Keratinocyte (primary cell): ENCODE measurements at regions not wholly inside any gene's neighbourhood (a gene's known extent, or its start where the extent isn't known, plus 50 kb on each side); places are given as distances from the start of the nearest gene placed in this dataset.

Source experiments
- EZH2 ChIP-seq: IDR thresholded peaks from one replicate; pipeline ENCODE4 v1.6.1; 2012; ENCODE audit warnings: inconsistent platforms, mild to moderate bottlenecking, low read length, moderate library complexity
- TF ChIP-seq, protein P1 (sequence below), 3 experiments: IDR thresholded peaks in 1 of 3; conservative IDR thresholded peaks in 1 of 3; optimal IDR thresholded peaks in 1 of 3; 2 replicates in 2 of 3; 3 replicates in 1 of 3; pipeline versions ENCODE3 to v1.5.1; 2011; ENCODE audit warnings: low read length in 3 of 3, mild to moderate bottlenecking in 3 of 3, moderate library complexity in 2 of 3, control low read depth in 1 of 3, inconsistent platforms in 1 of 3; ENCODE audit not compliant: insufficient read depth in 2 of 3; ENCODE audit errors: extremely low read depth in 1 of 3

DNA sequence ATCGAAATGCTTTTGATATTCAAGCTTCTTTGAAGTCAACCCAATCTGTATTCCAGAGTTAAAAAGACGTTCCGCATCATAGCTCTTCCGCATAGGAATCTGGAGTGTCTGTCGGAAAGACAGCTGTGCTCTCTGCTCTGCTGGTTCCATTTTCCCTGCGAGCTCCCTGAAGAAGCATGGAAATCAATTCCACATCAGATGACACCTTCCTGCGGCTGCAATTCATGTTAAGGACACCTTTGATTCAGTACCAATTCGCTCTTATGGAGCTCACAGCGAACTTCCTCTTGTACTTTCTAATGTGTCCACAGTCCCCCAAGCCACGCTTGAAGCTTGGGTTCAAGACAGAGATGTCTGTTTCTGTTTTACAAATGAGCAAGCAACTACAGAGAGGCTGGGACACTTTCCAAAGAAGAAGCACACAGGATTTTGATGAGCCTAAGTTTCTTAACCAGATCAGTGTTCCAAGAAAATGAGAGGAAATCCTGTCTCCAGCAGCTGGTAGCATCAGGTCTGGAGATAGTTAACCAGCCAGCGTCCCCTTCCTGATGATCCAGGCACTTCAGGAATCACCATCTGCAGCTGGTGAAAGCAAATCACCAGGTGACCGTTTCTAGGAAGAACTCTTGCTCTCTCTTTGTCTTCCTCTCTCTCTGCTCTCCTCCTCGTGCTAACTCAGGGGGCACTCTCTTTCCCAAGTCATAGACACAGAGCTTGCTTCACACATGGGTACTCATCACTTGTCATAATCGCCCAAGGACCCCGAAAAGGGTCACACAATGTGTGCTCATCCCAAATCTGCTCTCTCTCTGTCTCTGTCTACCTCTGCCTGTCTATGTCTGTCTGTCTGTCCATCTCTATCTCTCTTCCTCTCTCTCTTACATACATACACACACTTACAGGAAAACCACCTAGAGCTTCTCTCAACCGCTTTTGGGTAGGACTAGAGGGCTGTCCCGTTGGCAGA, 281.8 kb downstream of the FAM43A start:
- TF ChIP-seq, protein P1, sequence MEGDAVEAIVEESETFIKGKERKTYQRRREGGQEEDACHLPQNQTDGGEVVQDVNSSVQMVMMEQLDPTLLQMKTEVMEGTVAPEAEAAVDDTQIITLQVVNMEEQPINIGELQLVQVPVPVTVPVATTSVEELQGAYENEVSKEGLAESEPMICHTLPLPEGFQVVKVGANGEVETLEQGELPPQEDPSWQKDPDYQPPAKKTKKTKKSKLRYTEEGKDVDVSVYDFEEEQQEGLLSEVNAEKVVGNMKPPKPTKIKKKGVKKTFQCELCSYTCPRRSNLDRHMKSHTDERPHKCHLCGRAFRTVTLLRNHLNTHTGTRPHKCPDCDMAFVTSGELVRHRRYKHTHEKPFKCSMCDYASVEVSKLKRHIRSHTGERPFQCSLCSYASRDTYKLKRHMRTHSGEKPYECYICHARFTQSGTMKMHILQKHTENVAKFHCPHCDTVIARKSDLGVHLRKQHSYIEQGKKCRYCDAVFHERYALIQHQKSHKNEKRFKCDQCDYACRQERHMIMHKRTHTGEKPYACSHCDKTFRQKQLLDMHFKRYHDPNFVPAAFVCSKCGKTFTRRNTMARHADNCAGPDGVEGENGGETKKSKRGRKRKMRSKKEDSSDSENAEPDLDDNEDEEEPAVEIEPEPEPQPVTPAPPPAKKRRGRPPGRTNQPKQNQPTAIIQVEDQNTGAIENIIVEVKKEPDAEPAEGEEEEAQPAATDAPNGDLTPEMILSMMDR (optimal IDR thresholded peaks at IDR 0.05 in 1 of 3, IDR thresholded peaks at IDR 0.05 in 1 of 3, conservative IDR thresholded peaks at IDR 0.05 in 1 of 3; ENCODE audit: extremely low read depth in 1 of 3, insufficient read depth in 2 of 3, low read length in 3 of 3) = no peak
- no peak for TF ChIP-seq EZH2
